ENCODE measurements at regions not wholly inside any gene's neighbourhood (a gene's known extent, or its start where the extent isn't known, plus 50 kb on each side); places are given as distances from the start of the nearest gene placed in this dataset.

DNA sequence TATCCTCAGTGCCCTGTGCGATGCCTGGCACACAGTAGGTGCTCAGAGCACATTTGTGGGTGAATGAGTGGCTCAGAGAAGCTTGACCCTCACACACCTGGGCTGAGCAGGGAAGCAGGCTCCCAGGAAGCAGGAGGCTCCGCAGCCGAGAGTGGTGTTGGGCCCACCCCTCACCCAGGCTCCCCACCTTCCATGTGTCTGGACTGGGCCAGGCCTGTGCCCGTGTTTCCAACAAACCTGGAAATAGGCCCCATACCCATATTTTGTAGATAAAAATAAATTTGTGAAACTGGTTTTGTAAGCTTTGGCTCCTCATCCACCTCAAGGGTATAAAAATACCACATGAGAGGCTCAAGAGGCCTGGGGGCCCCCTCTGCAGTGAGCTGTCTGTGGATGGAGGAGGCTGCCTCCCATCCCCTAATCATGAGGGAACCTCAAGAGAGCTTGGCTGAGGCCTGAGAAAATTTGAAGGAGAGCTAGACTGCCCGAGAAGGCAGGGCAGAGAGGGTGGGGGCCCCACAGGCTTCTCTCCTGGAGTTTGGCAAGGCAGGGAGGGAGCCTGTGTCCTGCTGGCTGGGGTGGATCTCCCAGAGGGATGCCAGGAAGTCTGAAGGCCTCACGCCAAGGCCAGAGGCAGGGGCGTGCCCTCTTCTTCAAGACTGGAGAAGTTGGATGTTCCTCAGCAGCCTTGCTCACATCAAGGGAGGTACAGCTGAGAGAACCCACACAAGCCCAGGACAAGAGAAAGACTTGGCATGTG, 147.0 kb upstream of the NECTIN1 start:
- Mint-ChIP-seq H3K36me3 (ENCODE audit: insufficient read depth) (no peaks in the 10 kb centered on the region), H3K4me3 (ENCODE audit: low read depth) (no peak overlapping the region), H3K27me3 (peaks cover 7% of the 10 kb centered on the region), H3K4me1 (ENCODE audit: low read depth) (peaks cover 31% of the 10 kb centered on the region), H3K9me3 (ENCODE audit: low read depth) (no peaks in the 10 kb centered on the region), H3K27ac (no peak overlapping the region)
- TF ChIP-seq, protein P1, sequence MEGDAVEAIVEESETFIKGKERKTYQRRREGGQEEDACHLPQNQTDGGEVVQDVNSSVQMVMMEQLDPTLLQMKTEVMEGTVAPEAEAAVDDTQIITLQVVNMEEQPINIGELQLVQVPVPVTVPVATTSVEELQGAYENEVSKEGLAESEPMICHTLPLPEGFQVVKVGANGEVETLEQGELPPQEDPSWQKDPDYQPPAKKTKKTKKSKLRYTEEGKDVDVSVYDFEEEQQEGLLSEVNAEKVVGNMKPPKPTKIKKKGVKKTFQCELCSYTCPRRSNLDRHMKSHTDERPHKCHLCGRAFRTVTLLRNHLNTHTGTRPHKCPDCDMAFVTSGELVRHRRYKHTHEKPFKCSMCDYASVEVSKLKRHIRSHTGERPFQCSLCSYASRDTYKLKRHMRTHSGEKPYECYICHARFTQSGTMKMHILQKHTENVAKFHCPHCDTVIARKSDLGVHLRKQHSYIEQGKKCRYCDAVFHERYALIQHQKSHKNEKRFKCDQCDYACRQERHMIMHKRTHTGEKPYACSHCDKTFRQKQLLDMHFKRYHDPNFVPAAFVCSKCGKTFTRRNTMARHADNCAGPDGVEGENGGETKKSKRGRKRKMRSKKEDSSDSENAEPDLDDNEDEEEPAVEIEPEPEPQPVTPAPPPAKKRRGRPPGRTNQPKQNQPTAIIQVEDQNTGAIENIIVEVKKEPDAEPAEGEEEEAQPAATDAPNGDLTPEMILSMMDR (IDR thresholded peaks at IDR 0.05; ENCODE audit: unreplicated experiment): no peak
- DNase-seq (ENCODE audit: low spot score, unreplicated experiment): no peak

DNA sequence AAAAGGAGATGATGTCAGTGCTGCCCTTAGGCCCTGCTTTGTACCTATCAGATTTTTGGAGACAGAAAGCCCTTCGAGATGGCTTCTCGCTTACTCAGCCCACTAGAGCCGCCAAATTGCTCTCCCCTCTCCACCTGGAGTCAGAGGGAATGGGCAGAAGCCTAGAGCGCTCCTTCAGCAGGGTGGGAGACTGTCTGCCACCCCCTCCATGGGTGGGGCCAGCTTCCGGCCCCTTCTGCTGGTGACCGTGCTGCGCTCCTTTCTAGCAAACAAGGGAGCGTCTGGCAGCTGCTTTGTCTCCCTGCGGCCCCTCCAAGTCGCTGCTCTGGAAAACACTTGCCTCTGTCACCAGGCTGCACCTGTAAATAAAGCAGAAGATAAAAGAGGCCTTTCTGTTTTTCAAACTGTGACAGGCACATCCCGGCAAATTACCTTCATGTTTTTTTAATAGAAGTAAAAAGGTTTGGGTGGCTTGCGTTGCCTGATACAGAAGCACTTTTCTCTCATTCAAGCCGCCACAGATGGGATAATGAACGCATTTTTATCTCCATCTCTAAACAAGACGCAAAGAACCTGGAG, 145.7 kb upstream of the NECTIN1 start:
- Mint-ChIP-seq H3K36me3 (ENCODE audit: insufficient read depth) (no peaks in the 10 kb centered on the region), H3K27ac (peak overlapping the region; percentile 18), H3K4me1 (ENCODE audit: low read depth) (peaks cover 21% of the 10 kb centered on the region), H3K9me3 (ENCODE audit: low read depth) (no peaks in the 10 kb centered on the region), H3K27me3 (peaks cover 7% of the 10 kb centered on the region), H3K4me3 (ENCODE audit: low read depth) (no peak overlapping the region)
- TF ChIP-seq, protein P1 (IDR thresholded peaks at IDR 0.05; ENCODE audit: unreplicated experiment): no peak
- DNase-seq (ENCODE audit: low spot score, unreplicated experiment): no peak

DNA sequence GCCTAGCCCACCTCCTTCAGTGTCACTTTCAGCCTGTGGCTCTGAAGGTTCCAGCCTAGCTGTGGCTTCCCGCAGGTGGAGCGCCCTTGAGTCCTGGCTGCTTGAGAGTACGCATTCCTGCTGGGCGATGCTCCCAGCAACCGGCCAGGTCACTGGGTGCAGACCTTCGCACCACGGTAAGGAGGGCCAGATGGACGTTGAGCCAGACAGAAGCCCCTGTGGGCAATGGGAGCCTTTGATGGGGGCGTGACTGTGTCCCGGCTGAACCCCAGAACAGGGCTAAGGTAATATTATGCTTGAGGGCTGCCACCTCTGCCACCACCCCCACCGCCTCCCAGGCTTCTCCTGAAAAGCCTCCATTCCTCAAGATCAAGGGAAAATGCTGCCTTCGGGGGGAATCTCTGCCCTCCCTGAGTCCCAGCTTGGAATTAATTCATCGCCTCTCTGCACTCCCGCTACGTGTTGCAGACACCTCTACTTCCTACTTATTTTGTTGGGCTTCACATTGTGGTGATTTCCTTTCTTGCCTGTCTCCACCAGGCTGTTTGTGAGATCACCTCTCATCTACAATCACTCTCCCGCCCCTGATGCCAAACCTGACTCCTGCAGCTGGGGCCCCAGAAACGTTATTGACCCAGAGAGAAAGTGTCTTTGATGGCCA, 144.9 kb upstream of the NECTIN1 start:
- Mint-ChIP-seq H3K4me3 (ENCODE audit: low read depth) (no peak overlapping the region), H3K9me3 (ENCODE audit: low read depth) (no peaks in the 10 kb centered on the region), H3K27me3 (peaks cover 7% of the 10 kb centered on the region), H3K27ac (peak overlapping the region; percentile 13), H3K4me1 (ENCODE audit: low read depth) (peaks cover 16% of the 10 kb centered on the region), H3K36me3 (ENCODE audit: insufficient read depth) (no peaks in the 10 kb centered on the region)
- TF ChIP-seq, protein P1 (IDR thresholded peaks at IDR 0.05; ENCODE audit: unreplicated experiment): no peak
- no peak for DNase-seq (ENCODE audit: low spot score, unreplicated experiment)

DNA sequence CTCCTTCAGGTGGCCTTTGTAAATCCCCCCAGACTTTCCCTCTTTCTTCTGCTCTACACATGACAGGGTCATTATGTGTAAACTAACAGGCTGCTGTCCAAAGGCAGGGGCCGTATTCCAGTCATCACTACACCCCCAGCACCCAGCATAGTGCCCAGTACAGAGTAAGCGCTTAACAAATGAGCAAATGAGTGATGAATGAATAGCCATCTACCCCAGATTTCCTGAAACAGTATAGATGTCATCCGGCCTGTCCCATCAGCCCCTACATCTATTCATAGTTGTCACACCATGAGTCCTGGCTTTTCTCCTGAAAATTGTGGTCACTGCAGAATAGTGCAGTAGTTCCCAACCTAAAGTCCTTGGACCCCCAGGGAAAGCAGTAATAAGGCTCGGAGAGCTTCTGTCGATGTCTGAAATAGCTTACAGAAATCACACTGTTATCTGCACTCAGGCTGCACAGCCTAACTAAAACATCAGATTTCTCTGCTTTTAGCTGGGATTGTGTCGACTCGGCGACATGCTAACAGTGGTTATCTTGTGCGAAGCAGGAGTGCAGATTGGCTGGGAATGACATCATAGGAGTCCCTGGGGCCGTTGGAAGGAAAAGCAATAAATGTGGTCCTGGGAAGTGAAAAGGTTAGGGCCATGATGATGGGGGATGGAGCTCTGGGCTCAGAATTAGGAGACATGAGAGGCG, 143.8 kb upstream of the NECTIN1 start:
- no peak overlapping the region for H3K4me3 Mint-ChIP-seq (ENCODE audit: low read depth)
- H3K27ac Mint-ChIP-seq: no peak overlapping the region
- H3K27me3 Mint-ChIP-seq: peaks cover 12% of the 10 kb centered on the region
- no peak for DNase-seq (ENCODE audit: low spot score, unreplicated experiment)
- H3K4me1 Mint-ChIP-seq (ENCODE audit: low read depth): peaks cover 16% of the 10 kb centered on the region
- H3K36me3 Mint-ChIP-seq (ENCODE audit: insufficient read depth): no peaks in the 10 kb centered on the region
- TF ChIP-seq, protein P1 (IDR thresholded peaks at IDR 0.05; ENCODE audit: unreplicated experiment): no peak
- no peaks in the 10 kb centered on the region for H3K9me3 Mint-ChIP-seq (ENCODE audit: low read depth)

DNA sequence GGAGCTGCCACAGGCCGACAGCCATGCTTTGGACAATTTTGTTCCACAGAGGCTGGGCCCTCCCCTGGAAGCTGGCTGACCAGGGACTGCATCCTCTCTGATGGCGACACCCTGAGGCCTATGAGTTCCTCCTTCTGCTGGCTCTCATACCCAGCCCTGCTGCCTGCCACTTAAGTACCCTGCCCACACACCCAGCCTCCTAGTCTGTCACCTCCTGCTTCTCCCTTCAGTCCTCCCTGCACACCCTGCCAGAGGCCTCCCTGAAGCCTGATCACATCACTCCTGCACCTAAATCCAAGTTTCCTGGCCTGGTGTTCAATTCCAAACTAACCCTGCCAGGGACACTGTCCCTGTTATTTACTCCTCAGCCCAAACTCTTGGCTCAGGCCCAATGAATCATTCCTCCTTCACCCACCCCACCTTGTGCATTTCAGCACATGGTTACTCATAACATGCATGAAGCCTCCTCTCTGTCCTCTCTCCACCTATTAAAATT, 136.7 kb upstream of the NECTIN1 start:
- TF ChIP-seq, protein P1 (IDR thresholded peaks at IDR 0.05; ENCODE audit: unreplicated experiment): no peak
- Mint-ChIP-seq H3K27me3 (peaks cover 26% of the 10 kb centered on the region), H3K27ac (no peak overlapping the region), H3K4me1 (ENCODE audit: low read depth) (peaks cover 9% of the 10 kb centered on the region), H3K9me3 (ENCODE audit: low read depth) (no peaks in the 10 kb centered on the region), H3K4me3 (ENCODE audit: low read depth) (no peak overlapping the region), H3K36me3 (ENCODE audit: insufficient read depth) (no peaks in the 10 kb centered on the region)
- no peak for DNase-seq (ENCODE audit: low spot score, unreplicated experiment)
